Umbilical cord (tissue), 1 donor: ENCODE measurements at regions not wholly inside any gene's neighbourhood (a gene's known extent, or its start where the extent isn't known, plus 50 kb on each side); places are given as distances from the start of the nearest gene placed in this dataset.

Experiments used
- DNase-seq: peaks from one replicate; pipeline ENCODE4 v3.0.0-alpha.2; 2015; ENCODE audit warnings: low spot score

- no peak for DNase-seq
These were observed 67.7 kb downstream of the AKR1B1 start for GRCh38 chr7:134391223-134391622.

- DNase-seq = no peak
These were observed 70.4 kb downstream of the AKR1B1 start for GRCh38 chr7:134388336-134389019.

GRCh38 chr7:134378562-134378961 lies 61.8 kb upstream of the SLC35B4 start:
- DNase-seq = no peak

- DNase-seq = no peak
These were observed 60.0 kb upstream of the SLC35B4 start for GRCh38 chr7:134376693-134377092.

- DNase-seq = no peak
These were observed 58.5 kb upstream of the SLC35B4 start for GRCh38 chr7:134375206-134375605.

GRCh38 chr7:134374791-134375190 lies 58.1 kb upstream of the SLC35B4 start:
- DNase-seq = no peak

- no peak for DNase-seq
These were observed 57.6 kb upstream of the SLC35B4 start for GRCh38 chr7:134374291-134374690.

GRCh38 chr7:134372858-134373257 lies 56.1 kb upstream of the SLC35B4 start:
- no peak for DNase-seq

GRCh38 chr7:134371971-134372370 lies 55.2 kb upstream of the SLC35B4 start:
- no peak for DNase-seq

GRCh38 chr7:134371536-134371935 lies 54.8 kb upstream of the SLC35B4 start:
- no peak for DNase-seq

GRCh38 chr7:134370135-134370534 lies 53.4 kb upstream of the SLC35B4 start:
- no peak for DNase-seq

GRCh38 chr7:134368851-134369544 lies 52.3 kb upstream of the SLC35B4 start:
- DNase-seq = peak; percentile 67

GRCh38 chr7:134367956-134368749 lies 51.4 kb upstream of the SLC35B4 start:
- DNase-seq = no peak
